Left kidney (tissue), 1 donor: ENCODE measurements at regions not wholly inside any gene's neighbourhood (a gene's known extent, or its start where the extent isn't known, plus 50 kb on each side); places are given as distances from the start of the nearest gene placed in this dataset.
A peak's percentile ranks its signal among the peaks of the same experiment; 100 is the strongest.
"Not testable (repeated sequence)": the region's sequence is repeated elsewhere in the genome, so short reads cannot be mapped to it uniquely, and the experiment has no call there.

ENCODE experiments used
- DNase-seq: peaks from one replicate; pipeline ENCODE4 v3.0.0-alpha.2; 2013

GRCh38 chr2:195300631-195301030 is 356.4 kb upstream of the SLC39A10 start:
- DNase-seq = no peak

- DNase-seq = no peak
These were observed 357.4 kb upstream of the SLC39A10 start for GRCh38 chr2:195299600-195299999.

DNA sequence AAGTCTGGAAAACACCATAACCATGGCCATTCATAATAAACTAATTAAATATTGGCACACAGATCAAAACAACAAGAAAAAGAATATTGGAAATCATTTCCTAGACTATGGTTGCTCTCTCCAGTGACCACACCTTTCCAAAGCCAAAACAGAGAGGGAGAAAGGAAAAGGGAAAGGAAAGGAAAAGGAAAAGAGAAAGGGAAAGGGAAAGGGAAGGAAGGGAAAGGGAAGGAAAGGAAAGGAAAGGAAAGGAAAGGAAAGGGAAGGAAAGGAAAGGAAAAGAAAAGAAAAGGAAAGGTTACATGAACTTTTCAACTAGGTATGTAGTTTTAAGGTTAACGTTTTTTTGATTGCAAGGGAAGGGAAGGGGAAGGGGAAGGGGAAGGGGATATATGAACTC is 360.5 kb upstream of the SLC39A10 start:
- no peak for DNase-seq

DNA sequence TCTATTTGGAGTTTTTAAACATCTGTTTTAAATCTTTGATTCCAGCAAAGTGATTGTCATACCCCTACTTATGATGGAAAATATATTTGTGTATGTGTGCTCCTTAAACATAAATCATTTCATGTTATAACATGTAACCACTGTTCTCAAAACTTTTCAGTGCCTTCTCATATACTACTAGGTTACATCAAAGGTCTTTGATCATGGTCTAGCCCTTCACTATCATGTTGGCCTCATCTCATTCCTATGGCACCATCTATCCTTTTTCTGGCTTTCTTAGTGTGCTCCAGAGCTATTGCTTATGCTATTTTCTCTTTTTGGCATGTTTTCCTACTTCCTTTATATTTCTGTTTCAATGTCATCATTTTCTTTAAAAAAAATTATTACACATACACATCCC is 367.9 kb upstream of the SLC39A10 start:
- DNase-seq = no peak

- no peak for DNase-seq
These were observed 377.1 kb upstream of the SLC39A10 start for GRCh38 chr2:195279840-195280427.

DNA sequence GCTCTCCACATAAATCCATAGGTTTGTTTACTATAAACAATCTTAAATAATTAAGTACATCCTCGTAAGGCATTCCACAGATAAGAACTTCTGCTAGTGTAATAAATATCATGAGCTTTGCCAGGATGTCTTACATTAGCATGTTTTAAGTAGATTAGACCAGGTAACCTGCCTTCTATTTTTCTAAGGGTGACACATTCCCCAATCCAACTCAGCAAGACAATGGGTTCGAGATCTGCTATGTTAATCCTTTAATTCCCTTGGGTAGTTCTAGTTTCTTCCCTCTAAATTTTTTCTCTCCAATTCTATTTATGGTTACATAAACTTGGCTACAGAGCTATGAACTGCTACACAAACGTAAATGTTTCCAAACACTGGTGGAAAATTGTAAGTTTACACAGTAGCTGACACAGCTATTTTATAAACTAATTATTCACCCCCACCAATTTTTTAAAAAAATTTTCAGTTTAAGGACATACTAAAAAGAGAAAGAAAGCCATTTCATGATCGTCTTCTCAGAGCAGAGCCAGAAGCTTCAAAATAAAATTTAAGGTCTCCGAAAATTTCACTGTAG is 386.5 kb upstream of the SLC39A10 start:
- DNase-seq = no peak

DNA sequence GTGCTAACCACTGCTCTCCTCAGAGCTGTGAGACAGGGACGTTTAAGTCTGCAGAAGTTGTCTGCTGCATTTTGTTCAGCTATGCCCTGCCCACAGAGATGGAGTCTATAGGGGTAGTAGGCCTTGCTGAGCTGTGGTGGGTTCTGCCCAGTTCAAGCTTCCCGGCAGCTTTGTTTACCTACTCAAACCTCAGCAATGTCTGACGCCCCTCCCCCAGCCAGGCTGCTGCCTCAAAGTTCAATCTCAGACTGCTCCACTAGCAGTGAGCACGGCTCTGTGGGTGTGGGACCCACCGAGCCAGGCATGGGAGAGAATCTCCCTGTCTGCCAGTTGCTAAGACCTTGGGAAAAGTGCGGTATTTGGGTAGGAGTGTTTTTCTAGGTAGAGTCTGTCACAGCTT is 387.8 kb upstream of the SLC39A10 start:
- DNase-seq = no peak

GRCh38 chr2:195257979-195258378 is 399.0 kb upstream of the SLC39A10 start:
- no peak for DNase-seq

- no peak for DNase-seq
These were observed 405.0 kb upstream of the SLC39A10 start for GRCh38 chr2:195252018-195252417.

GRCh38 chr2:195251214-195251613 is 405.8 kb upstream of the SLC39A10 start:
- no peak for DNase-seq

DNA sequence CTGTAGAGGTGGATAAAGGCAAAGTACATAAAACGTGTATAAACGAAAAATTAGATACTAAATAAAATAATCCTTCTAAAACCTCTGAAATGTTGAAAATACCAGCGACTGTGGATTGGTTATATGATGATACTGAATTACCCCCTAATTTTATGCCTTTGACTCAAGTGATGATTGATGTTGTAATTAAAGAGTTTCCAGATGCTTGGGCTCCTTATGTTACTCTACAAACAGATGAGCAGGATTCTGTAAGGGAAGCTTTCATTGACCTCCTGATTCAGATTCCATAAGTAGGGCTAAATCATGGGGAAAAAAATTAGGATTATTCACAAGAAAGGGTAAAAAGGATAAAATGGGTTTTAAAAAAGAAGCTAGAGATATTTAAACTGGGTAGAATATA is 418.2 kb upstream of the SLC39A10 start:
- peak; percentile 26 for DNase-seq

DNA sequence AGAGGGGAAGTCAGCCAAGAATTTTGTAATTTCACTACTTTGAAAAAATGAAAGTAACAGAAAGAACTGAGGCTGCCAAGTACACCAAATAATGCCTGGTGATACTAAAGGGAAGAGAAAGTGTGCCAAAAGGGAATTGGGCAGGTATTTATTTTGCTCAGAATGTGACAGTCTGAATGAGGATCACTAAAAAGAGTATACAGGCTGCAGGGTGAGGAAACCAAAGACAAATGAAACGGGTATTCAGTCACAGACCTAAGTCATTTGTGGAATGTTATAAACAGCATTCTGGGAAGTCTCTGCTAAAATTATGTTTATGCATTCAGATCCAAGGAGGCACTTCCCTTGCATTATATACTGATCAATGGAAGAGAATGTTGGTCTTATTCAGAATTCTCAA is 418.6 kb upstream of the SLC39A10 start:
- DNase-seq = no peak

DNA sequence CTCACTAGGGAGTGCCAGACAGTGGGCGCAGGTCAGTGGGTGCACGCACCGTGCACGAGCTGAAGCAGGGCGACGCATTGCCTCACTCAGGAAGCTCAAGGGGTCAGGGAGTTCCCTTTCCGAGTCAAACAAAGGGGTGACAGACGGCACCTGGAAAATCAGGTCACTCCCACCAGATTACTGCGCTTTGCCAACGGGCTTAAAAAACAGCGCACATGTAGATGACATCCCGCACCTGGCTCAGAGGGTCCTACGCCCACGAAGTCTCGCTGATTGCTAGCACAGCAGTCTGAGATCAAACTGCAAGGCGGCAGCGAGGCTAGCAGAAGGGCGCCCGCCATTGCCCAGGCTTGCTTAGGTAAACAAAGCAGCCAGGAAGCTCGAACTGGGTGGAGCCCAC is 428.5 kb upstream of the SLC39A10 start:
- DNase-seq = not testable (repeated sequence)

DNA sequence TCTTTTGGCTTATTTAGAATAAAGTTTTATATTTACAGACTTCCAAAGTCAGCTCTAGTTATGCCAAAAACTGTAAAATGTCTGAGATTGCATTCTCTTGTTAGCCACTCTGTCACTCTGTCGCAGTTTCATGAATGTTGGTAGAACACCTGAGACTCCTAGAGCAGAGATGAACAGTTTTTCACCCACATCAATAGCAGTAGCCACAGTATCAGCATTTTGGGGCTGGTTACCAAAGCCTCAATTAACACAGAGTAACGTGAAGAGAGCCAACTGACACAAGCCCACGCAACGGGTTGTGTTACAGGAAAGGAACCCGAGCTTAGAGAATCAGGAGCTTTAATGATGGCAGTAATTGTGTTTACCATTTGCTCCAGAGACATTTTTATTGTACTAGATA is 443.0 kb upstream of the SLC39A10 start:
- DNase-seq = no peak

GRCh38 chr2:195212586-195212985 is 444.4 kb upstream of the SLC39A10 start:
- DNase-seq = no peak

DNA sequence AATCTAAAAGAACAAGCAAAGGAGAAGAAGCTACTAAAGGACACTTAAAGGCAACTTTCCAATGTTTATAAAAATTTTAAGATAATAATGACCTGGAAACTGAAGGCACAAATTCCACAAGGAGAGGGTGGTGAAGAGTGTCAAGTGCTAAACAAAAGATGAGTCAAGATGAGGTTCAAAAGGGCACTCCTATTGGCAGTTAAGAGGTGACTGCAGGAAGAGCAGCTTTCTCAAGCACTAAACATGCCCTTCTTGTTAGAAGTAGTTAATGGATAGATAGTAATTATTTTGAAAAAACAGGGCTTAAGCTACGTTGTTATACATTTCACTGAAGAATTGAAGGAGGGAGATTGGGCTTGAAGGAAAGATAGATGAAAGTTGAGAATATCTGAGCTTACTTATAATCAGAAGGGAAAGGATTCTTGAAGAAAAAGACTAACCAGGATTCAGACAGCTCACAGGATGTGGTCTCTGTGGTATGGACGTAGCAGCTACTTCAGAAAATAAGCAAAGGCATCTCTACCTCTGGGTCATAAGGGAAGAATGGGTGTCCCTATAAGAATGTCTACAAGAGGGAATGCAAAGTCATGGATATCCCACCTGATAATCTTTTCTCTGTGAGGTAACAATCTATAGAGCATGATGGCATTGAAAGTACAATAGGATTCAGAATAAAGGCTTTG is 454.7 kb upstream of the SLC39A10 start:
- DNase-seq = no peak

DNA sequence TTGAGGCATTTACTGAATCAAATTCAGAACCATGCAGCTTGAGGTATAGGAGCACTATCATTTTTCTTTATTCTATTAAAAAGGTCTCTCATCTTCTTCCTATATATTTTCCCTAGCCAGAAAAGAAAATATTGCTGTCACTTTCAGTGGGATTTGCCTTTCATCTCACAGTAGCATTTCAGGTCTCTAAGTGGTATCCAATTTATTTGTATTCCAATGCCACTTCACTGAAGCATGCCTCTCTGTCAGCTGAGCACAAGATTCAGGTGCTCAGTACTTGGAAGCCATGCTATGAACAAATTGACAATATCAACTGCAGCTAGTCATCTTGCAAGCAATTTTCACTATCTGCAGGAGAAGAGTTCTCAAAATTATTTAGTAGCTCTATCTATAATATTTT is 457.2 kb upstream of the SLC39A10 start:
- no peak for DNase-seq

DNA sequence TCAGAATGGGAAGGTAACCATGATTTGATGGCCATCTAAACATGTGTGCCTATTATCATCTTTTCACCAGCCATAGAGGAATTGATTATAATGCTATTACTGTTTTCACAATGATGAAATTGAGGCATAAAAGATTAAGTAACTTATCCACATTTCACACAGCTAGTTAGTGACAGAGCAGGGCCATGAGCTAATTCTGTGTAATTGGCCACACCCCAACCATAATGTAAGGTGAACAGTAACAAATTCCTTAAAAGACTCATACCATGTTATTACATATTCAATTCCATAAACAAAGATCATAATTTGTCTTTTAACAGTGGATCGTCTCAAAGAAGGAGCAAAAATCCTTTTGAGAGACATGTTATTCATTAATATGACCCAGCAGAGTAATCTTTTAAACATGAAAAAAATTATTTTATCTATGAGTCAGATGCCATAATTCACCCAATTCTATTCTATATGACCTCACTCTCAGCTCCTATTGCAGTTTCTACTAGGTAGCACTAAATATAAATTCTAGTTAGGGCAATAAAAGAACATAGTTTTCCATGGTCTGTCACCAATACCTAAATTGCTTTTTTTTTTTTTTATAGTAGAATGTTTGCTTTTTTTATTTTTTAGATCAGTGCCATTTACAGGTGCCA is 475.8 kb upstream of the SLC39A10 start:
- DNase-seq = no peak

- DNase-seq = no peak
These were observed 488.7 kb upstream of the SLC39A10 start for GRCh38 chr2:195168369-195168768.

DNA sequence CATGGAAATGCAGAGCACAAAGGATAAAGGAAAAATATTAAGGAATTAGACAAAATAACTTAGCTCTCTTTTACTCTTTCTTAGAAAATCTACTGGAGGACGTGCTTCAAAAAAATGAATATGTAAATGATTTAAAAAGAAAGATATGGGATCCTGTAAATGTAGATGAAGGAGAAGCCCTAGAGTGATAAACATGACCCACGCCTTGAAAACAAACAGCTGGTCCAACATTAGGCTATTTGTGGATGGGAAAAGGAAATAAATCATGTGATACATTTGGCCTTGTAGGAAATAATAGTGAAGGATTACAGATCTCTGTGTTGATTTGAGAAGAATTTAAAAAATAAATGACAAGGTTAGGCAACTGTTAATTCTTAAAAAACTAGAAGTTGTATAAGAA is 492.1 kb upstream of the SLC39A10 start:
- no peak for DNase-seq

- DNase-seq = no peak
These were observed 494.1 kb upstream of the SLC39A10 start for GRCh38 chr2:195162918-195163317.

GRCh38 chr2:195162194-195162593 is 494.8 kb upstream of the SLC39A10 start:
- DNase-seq = no peak

GRCh38 chr2:195160963-195161362 is 496.1 kb upstream of the SLC39A10 start:
- DNase-seq = no peak

DNA sequence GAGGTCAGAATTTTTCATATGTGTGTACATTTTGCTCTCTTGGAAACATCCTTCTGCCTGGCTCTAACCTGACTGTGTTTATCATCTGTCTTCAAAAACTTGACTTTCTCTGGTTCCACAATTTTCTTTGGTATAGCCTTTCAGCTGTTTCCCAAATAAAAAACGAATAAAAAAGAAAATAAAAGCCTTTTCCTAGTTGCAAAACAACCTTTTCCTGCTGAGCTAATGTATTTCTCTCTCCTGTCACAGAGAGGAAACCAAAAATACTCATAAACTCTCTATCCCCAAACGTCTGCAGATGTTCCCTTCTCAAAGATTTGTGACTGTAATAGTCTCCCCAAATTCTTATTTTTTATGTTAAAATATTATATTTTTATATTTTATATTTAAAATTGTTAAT is 505.3 kb upstream of the SLC39A10 start:
- no peak for DNase-seq
